ENCODE measurements at regions not wholly inside any gene's neighbourhood (a gene's known extent, or its start where the extent isn't known, plus 50 kb on each side); places are given as distances from the start of the nearest gene placed in this dataset.

DNA sequence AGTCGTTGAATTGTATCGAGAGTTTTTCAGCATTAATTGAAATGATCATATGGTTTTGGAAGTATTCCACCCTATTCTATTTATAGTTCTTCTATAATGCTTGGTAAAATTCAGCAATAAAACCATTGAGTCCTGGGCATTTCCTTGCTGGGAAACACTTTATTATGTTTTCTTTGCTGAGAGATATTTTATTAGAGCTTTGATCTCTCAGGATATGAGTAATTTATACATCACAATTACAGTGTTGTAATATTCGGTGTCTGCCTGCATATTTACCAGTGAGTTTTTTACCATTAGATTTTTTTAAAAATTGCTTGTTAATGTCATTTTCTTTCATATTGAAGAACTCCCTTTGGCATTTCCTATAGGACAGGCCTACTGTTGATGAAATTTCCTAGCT lies 402.7 kb upstream of the FSIP2 start:
- H3K27me3 ChIP-seq = no peaks in the 10 kb centered on the region

DNA sequence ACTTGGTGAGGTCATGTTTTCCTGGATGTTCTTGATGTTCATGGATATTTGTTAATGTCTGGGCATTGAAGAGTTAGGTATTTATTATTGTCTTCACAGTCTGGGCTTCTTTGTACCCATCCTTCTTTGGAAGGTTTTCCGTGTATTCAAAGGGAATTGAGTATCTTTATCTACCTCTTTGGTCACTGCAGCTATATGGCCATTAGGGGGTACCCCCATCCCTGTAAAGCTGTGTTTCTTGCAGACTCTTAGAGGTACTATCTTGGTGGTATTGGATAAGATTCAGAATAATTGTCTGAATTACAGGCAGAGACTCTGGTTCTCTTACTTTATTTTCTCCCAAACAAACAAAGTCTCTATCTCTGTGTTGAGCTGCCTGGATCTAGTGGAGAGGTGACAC lies 401.6 kb upstream of the FSIP2 start:
- Histone ChIP-seq H3K27ac (no peak overlapping the region), H3K4me1 (no peaks in the 10 kb centered on the region), H3K27me3 (no peaks in the 10 kb centered on the region), H3K4me3 (no peak overlapping the region), H3K9me3 (no peaks in the 10 kb centered on the region), H3K36me3 (no peaks in the 10 kb centered on the region), H3K9ac (ENCODE audit: low read depth in 2 of 2, low read length in 2 of 2) (no peak overlapping the region)
- no peak for DNase-seq
- intact Hi-C loops (cut with DNase I) = no loop called here
- TF ChIP-seq, protein P1, sequence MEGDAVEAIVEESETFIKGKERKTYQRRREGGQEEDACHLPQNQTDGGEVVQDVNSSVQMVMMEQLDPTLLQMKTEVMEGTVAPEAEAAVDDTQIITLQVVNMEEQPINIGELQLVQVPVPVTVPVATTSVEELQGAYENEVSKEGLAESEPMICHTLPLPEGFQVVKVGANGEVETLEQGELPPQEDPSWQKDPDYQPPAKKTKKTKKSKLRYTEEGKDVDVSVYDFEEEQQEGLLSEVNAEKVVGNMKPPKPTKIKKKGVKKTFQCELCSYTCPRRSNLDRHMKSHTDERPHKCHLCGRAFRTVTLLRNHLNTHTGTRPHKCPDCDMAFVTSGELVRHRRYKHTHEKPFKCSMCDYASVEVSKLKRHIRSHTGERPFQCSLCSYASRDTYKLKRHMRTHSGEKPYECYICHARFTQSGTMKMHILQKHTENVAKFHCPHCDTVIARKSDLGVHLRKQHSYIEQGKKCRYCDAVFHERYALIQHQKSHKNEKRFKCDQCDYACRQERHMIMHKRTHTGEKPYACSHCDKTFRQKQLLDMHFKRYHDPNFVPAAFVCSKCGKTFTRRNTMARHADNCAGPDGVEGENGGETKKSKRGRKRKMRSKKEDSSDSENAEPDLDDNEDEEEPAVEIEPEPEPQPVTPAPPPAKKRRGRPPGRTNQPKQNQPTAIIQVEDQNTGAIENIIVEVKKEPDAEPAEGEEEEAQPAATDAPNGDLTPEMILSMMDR (IDR thresholded peaks at IDR 0.05) = no peak

More for the DNA sequence above, 402.7 kb upstream of the FSIP2 start:
- no peaks in the 10 kb centered on the region for H3K9me3 ChIP-seq
- no peak overlapping the region for H3K27ac ChIP-seq
- H3K4me3 ChIP-seq = no peak overlapping the region
- intact Hi-C loops (cut with DNase I) = no loop called here
- H3K4me1 ChIP-seq = no peaks in the 10 kb centered on the region
- no peaks in the 10 kb centered on the region for H3K36me3 ChIP-seq
- no peak for DNase-seq
- no peak overlapping the region for H3K9ac ChIP-seq (ENCODE audit: low read depth in 2 of 2, low read length in 2 of 2)
- TF ChIP-seq, protein P1 (IDR thresholded peaks at IDR 0.05) = no peak

DNA sequence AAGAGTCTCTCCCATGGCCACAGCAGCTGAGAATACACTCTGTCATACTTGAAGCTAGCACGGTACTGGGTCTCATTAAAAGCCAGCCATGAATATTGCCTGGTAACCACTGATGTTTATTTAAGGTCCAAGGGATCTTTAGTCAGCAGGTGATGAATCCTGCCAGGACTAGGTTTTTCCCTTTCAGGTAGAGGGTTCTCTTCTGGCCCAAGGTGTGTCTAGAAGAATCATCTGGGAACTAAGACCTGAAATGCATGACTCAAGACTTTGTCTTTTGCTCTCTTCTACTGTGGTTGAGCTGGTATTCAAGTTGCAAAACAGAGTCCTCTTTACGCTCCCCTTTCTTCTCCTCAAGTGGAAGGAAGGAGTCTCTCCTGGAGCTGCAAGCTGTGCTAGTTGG lies 400.5 kb upstream of the FSIP2 start:
- Histone ChIP-seq H3K36me3 (no peaks in the 10 kb centered on the region), H3K9me3 (no peaks in the 10 kb centered on the region), H3K9ac (ENCODE audit: low read depth in 2 of 2, low read length in 2 of 2) (no peak overlapping the region), H3K27me3 (no peaks in the 10 kb centered on the region), H3K4me3 (no peak overlapping the region), H3K27ac (no peak overlapping the region), H3K4me1 (no peaks in the 10 kb centered on the region)
- DNase-seq = no peak
- TF ChIP-seq, protein P1 (IDR thresholded peaks at IDR 0.05) = no peak
- intact Hi-C loops (cut with DNase I) = no loop called here

DNA sequence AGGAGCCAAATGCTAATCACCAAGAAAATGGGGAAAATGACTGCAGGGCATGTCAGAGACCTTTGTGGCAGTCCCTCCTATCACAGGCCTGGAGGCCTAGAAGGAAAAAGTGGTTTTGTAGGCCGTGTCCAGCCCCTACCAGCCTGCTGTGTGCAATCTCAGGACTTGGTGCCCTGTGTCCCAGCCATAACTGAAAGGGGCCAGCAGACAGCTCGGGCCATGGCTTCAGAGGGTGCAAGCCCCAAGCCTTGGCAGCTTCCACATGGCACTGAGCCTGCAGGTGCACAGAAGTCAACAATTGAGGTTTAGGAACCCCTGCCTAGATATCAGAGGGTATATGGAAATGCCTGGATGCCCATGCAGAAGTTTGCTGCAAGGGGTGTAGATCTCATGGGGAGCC lies 391.2 kb upstream of the FSIP2 start:
- Histone ChIP-seq H3K36me3 (no peaks in the 10 kb centered on the region), H3K9me3 (no peaks in the 10 kb centered on the region), H3K9ac (ENCODE audit: low read depth in 2 of 2, low read length in 2 of 2) (no peak overlapping the region), H3K27me3 (no peaks in the 10 kb centered on the region), H3K27ac (no peak overlapping the region), H3K4me3 (no peak overlapping the region), H3K4me1 (no peaks in the 10 kb centered on the region)
- TF ChIP-seq, protein P1 (IDR thresholded peaks at IDR 0.05) = no peak
- intact Hi-C loops (cut with DNase I) = no loop called here
- no peak for DNase-seq

DNA sequence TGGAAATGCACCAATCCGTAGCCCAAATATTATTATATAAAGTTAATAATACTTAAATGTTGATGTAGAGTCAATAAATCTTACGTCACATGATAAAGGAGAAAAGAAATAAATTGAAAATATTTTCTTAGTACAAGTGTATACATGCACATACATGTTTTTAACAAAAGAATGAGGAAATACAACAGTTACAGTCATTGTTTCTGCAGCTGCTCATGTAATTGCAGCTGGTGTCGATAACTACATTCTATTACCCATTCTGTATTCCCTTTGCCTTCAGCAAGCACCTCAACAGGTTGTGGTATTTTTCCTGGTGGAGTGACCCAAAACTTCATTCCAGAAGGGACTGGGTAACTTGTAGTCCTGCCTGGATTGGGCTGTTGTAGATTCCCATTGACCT lies 377.8 kb upstream of the FSIP2 start:
- Histone ChIP-seq H3K9me3 (no peaks in the 10 kb centered on the region), H3K27ac (no peak overlapping the region), H3K4me3 (no peak overlapping the region)

More for the DNA sequence above, 377.8 kb upstream of the FSIP2 start:
- DNase-seq = no peak
- intact Hi-C loops (cut with DNase I) = no loop called here
- TF ChIP-seq, protein P1 (IDR thresholded peaks at IDR 0.05) = no peak
- H3K4me1 ChIP-seq = no peaks in the 10 kb centered on the region
- no peaks in the 10 kb centered on the region for H3K27me3 ChIP-seq
- no peaks in the 10 kb centered on the region for H3K36me3 ChIP-seq
- no peak overlapping the region for H3K9ac ChIP-seq (ENCODE audit: low read depth in 2 of 2, low read length in 2 of 2)

Measured in colonic mucosa (tissue), 4 donors.